ENCODE measurements at regions not wholly inside any gene's neighbourhood (a gene's known extent, or its start where the extent isn't known, plus 50 kb on each side); places are given as distances from the start of the nearest gene placed in this dataset.

DNA sequence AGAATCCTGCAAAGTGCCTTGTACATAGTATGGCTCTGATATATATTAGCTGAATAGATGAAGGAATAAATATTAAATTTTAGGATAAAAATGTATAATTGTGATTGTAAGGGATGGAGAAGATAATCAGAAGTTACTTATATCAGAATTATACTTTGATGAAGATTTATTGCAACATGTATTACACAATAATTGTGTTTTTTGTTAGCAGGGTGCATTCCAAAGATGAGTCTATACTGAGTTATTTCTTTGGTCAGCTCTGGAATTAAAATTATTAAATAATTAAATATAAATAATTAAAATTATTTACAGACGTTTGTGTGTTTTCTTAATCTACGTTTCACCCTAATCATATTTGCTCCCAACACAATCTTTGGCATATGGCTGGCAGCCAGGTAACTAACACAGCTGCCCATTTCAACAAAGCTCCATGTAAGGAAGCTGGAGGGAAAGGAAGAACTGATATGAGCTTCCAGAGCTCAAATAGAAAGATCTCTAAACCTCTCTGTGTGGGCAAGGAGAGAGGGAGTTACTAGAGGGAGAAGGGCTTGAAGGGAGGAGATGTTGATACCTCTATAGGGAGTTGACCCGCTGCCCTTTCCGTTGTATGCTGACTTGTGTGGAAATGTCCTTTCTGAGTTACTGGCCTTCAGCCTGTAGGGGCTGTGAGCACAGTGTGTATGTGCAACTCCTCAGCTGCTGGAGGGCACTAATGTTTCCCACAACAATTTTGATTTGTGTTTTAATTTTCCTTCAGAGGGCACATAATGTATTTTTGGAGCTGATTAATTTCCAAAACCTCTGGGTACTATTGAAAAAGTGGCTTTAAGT, 403.4 kb downstream of the MAN2A1 start:
- DNase-seq (ENCODE audit: low read depth in 1 of 2, low spot score in 2 of 2) = no peak
- no peaks in the 10 kb centered on the region for H3K4me1 ChIP-seq (replicated peaks)
- H3K27ac ChIP-seq = no peak overlapping the region

DNA sequence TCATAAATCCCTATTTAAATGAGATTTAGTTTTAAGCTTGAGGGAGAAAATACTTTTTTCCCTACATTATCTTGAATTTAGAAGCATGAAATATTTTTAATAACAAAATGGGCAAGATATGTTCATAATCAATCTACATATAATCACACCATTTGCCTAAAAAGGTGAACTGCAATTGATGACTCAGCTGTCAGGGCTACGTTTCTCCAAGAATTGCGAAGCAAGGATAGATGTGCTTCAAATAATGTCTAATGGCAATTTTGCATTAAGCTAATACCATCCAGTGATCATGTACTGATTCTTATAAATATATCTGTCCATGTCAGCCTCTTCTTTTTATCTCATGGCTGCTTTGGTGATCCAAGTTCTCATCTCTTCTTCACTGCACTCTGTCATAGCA, 404.4 kb downstream of the MAN2A1 start:
- H3K27me3 ChIP-seq (replicated peaks) = no peaks in the 10 kb centered on the region; the same call in 1 of the 2 replicates
- no peak overlapping the region for H3K4me3 ChIP-seq
- DNase-seq (ENCODE audit: low read depth in 1 of 2, low spot score in 2 of 2) = no peak
- H3K4me1 ChIP-seq (replicated peaks) = no peaks in the 10 kb centered on the region
- H3K9me3 ChIP-seq (replicated peaks) = no peaks in the 10 kb centered on the region
- no peak overlapping the region for H3K27ac ChIP-seq
- H3K36me3 ChIP-seq = no peaks in the 10 kb centered on the region

More for the DNA sequence above, 403.4 kb downstream of the MAN2A1 start:
- Histone ChIP-seq H3K27me3 (replicated peaks) (no peaks in the 10 kb centered on the region; the same call in 1 of the 2 replicates), H3K4me3 (no peak overlapping the region), H3K9me3 (replicated peaks) (no peaks in the 10 kb centered on the region), H3K36me3 (no peaks in the 10 kb centered on the region)

DNA sequence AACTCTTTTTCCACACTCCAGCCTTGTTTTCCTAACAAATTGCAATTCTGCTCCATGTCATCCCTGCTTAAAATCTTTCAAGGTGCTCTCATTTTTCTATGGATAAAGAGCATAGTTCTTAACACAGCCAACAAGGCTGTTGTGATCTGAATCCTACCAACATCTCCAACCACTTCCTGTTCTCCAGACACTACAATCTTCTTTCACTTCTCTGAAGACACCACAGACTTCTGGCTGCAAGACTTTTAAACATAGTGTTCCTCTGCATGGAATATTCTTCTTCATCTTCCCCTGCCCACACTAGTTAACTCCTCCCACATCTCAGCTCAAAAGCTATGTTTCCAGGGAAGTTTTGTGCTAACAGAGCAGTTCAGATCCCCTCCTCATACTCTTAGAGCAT, 404.8 kb downstream of the MAN2A1 start:
- no peaks in the 10 kb centered on the region for H3K9me3 ChIP-seq (replicated peaks)
- no peaks in the 10 kb centered on the region for H3K36me3 ChIP-seq
- H3K4me1 ChIP-seq (replicated peaks) = no peaks in the 10 kb centered on the region
- DNase-seq (ENCODE audit: low read depth in 1 of 2, low spot score in 2 of 2) = no peak
- no peaks in the 10 kb centered on the region; the same call in 1 of the 2 replicates for H3K27me3 ChIP-seq (replicated peaks)
- no peak overlapping the region for H3K27ac ChIP-seq
- no peak overlapping the region for H3K4me3 ChIP-seq

DNA sequence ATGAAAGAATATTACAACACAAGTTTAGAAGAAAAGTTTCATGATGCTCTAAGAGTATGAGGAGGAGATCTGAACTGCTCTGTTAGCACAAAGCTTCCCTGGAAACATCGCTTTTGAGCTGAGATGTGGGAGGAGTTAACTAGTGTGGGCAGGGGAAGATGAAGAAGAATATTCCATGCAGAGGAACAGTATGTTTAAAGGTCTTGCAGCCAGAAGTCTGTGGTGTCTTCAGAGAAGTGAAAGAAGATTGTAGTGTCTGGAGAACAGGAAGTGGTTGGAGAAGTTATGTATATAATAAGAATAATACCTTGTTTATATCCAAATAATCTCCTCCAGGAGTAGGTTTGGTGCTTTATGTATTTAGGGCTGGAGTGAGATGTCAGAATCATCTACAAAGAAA, 406.7 kb downstream of the MAN2A1 start:
- no peaks in the 10 kb centered on the region; the same call in 1 of the 2 replicates for H3K27me3 ChIP-seq (replicated peaks)
- no peak for DNase-seq (ENCODE audit: low read depth in 1 of 2, low spot score in 2 of 2)

DNA sequence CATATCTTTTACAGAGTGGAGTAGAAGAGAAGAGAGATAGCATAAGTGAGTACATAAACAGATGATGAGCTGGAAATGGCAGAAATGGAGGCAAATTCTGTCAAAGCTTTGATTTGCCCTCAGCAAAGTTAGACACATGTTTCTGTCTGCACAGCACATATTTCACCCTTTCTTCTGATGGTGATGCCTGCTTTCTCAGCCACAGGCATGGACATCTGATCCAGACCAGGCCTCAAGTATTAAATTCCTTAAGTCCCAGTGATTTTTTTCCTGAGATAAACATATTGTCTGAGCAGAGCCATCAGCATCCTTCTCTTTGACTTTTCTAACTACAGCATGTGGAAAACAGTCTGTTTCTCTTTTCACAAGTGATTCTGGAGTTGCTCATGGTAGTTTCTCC, 409.8 kb downstream of the MAN2A1 start:
- H3K36me3 ChIP-seq = no peaks in the 10 kb centered on the region
- DNase-seq (ENCODE audit: low read depth in 1 of 2, low spot score in 2 of 2) = no peak
- no peaks in the 10 kb centered on the region; the same call in 1 of the 2 replicates for H3K27me3 ChIP-seq (replicated peaks)
- no peaks in the 10 kb centered on the region for H3K9me3 ChIP-seq (replicated peaks)
- no peak overlapping the region for H3K4me3 ChIP-seq
- no peaks in the 10 kb centered on the region for H3K4me1 ChIP-seq (replicated peaks)
- H3K27ac ChIP-seq = no peak overlapping the region

More for the DNA sequence above, 406.7 kb downstream of the MAN2A1 start:
- H3K4me1 ChIP-seq (replicated peaks) = no peaks in the 10 kb centered on the region
- H3K4me3 ChIP-seq = no peak overlapping the region
- H3K9me3 ChIP-seq (replicated peaks) = no peaks in the 10 kb centered on the region
- no peaks in the 10 kb centered on the region for H3K36me3 ChIP-seq
- H3K27ac ChIP-seq = no peak overlapping the region

DNA sequence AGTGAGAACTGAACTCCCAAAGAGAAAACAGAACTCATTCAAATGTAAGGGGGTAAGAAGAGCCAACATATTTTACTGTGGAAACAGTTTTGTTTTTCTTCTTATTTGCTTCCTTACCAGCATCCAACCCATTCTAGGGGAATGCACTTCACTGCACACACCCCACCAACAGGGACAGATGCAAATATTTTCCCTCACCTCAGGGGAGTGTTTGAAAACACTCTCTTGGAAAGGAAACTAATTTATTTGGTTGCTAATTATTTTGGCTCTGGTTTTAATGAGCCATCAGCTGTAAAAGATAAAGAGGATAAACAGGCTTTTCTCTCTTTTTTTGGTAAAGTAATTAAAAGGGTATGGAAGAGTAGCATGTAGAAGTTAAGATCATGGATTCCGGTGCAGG, 413.4 kb downstream of the MAN2A1 start:
- DNase-seq (ENCODE audit: low read depth in 1 of 2, low spot score in 2 of 2) = no peak
- Histone ChIP-seq H3K4me1 (replicated peaks) (no peaks in the 10 kb centered on the region), H3K36me3 (no peaks in the 10 kb centered on the region), H3K27me3 (replicated peaks) (no peaks in the 10 kb centered on the region; the same call in 1 of the 2 replicates), H3K27ac (no peak overlapping the region), H3K9me3 (replicated peaks) (no peaks in the 10 kb centered on the region), H3K4me3 (no peak overlapping the region)

DNA sequence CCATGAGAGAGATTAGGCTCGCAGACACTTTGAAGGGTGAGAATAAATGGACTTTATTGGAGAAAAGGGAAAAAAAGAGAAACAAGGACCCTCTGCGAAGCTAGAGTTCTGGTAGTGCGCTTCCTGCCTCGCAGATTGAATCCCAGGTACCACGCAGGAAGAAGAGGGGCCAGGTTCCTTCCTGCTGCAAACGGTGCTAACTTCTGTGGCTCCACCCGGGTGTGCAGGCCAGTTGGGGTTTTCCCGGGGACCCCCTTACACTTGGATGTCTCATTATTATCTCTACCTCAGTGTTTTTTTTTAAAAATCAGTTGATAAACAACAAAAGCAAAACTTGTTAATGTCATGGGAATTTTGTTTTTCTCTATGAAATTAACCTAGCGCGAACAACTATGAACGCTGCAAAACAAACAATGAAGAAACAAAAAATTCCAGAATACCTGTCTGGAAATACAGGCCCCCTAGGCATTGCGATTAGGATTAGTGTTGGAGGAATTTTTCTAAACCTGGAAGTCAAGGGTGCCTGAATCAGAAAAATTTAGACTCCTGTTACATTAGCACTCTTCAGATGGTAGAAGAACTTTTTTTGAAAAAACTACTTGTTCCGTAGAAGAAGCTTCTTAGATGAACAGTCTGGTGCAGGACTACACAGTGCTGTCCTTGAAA, 414.5 kb downstream of the MAN2A1 start:
- no peak overlapping the region for H3K27ac ChIP-seq
- H3K27me3 ChIP-seq (replicated peaks) = no peaks in the 10 kb centered on the region; the same call in 1 of the 2 replicates
- H3K4me1 ChIP-seq (replicated peaks) = no peaks in the 10 kb centered on the region
- no peaks in the 10 kb centered on the region for H3K9me3 ChIP-seq (replicated peaks)
- H3K4me3 ChIP-seq = no peak overlapping the region
- no peaks in the 10 kb centered on the region for H3K36me3 ChIP-seq
- DNase-seq (ENCODE audit: low read depth in 1 of 2, low spot score in 2 of 2) = no peak

DNA sequence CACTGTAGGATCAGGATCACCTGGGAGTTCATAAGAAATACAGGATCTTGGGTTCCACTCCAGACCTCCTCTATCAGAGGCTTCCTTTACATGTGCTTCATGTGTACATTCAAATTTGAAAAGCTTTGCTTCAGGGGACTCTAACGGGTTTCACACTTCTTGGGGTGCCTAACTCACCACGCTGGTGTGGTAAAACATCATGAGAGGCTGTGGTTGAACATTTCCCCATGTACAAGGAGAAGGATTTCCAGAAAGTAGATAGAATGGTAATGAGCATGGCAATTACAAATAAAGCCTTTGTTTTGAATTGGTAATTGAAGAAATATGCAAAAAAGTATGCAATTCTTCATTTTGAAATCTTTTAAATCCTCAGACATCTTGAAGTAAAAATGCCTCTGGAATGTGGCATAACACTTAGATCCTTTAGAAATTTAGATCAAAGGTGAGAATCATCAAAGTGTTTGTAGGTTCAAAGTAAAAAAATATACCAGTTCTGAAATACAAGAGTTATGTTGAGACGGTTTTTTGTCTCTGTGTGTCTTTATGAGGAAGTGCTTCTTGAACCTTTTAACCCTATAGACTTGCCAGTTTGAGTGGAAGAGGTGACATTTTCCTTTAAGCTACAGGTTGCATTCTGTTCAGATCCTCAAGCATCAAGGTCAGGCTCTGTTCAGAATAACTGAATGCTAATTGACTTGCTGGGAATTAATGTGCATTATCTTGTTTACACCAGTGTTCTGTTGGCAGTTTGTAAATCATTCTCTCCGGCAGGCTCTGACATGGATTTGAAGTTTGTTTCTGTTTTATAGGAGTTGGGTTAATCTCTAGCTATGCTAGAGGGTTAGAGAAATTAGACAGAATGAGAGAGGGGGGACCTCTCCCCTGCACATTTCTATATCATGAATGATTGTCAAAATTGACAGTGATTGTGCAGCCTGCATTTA, 415.3 kb downstream of the MAN2A1 start:
- no peaks in the 10 kb centered on the region for H3K9me3 ChIP-seq (replicated peaks)
- H3K4me3 ChIP-seq = no peak overlapping the region
- H3K4me1 ChIP-seq (replicated peaks) = no peaks in the 10 kb centered on the region
- no peak for DNase-seq (ENCODE audit: low read depth in 1 of 2, low spot score in 2 of 2)
- no peak overlapping the region for H3K27ac ChIP-seq
- no peaks in the 10 kb centered on the region; the same call in 1 of the 2 replicates for H3K27me3 ChIP-seq (replicated peaks)
- H3K36me3 ChIP-seq = no peaks in the 10 kb centered on the region

DNA sequence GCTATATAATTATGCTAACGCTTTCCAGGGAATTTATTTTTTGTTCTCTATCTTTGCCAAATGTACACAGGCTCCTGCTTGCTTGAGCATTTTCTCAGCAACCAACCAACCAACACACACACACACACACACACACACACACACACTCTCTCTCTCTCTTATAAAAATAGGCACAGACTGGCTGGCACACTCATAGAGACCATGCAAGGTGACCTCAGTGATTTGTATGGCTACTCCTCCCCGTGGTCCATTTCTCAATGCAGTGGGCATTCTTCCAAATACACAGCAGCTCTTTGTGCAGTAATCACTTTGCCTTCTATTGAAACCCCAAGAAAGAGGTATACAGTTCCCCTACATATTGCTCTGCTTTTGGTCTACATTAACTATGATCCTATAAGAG, 416.0 kb downstream of the MAN2A1 start:
- no peaks in the 10 kb centered on the region for H3K4me1 ChIP-seq (replicated peaks)
- H3K27ac ChIP-seq = no peak overlapping the region
- H3K4me3 ChIP-seq = no peak overlapping the region
- no peaks in the 10 kb centered on the region for H3K36me3 ChIP-seq
- no peak for DNase-seq (ENCODE audit: low read depth in 1 of 2, low spot score in 2 of 2)
- H3K27me3 ChIP-seq (replicated peaks) = no peaks in the 10 kb centered on the region; the same call in 1 of the 2 replicates
- H3K9me3 ChIP-seq (replicated peaks) = no peaks in the 10 kb centered on the region

DNA sequence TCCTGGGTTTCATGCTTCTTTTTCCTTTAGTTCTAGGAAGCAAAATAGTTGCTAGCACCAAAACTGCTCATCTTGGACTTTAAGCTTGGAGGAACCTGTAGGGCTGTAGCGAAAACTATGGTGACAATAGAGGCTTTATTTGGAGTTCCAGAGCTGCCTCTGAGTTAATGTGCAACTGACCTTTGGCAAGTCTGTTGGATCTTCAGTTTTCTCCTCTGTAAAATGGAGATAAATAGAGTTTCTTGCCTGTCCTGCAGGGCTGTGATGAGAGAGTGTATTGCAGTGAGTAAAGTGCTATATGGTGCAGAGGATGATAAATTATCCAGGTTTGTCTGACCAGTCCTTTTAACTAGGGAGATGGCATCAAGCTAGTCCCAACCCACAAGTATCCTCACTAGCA, 417.0 kb downstream of the MAN2A1 start:
- no peaks in the 10 kb centered on the region for H3K4me1 ChIP-seq (replicated peaks)
- H3K36me3 ChIP-seq = no peaks in the 10 kb centered on the region
- DNase-seq (ENCODE audit: low read depth in 1 of 2, low spot score in 2 of 2) = no peak
- no peak overlapping the region for H3K27ac ChIP-seq
- no peaks in the 10 kb centered on the region for H3K9me3 ChIP-seq (replicated peaks)
- H3K4me3 ChIP-seq = no peak overlapping the region
- no peaks in the 10 kb centered on the region; the same call in 1 of the 2 replicates for H3K27me3 ChIP-seq (replicated peaks)

DNA sequence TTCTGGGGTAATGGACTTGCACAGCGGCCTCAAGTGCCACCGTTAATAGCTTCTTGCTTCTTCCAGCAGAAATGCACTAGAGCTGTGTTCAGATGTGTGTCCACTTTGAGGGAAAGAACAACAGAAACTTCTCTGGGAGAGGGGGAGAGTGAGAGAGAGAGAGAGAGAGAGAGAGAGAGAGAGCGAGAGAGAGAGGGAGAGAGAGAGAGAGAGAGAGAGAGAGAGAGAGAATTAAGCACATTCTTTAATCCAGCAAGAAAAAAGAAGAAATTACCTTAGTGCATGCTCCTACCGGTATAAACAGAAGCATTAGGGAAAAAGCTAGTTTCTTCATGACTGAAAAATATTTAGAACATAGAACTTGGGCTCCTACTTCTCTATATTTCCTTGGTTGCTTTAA, 418.8 kb downstream of the MAN2A1 start:
- no peak for DNase-seq (ENCODE audit: low read depth in 1 of 2, low spot score in 2 of 2)
- Histone ChIP-seq H3K4me1 (replicated peaks) (no peaks in the 10 kb centered on the region), H3K27ac (no peak overlapping the region), H3K27me3 (replicated peaks) (no peaks in the 10 kb centered on the region), H3K36me3 (no peaks in the 10 kb centered on the region), H3K9me3 (replicated peaks) (no peaks in the 10 kb centered on the region), H3K4me3 (no peak overlapping the region)

DNA sequence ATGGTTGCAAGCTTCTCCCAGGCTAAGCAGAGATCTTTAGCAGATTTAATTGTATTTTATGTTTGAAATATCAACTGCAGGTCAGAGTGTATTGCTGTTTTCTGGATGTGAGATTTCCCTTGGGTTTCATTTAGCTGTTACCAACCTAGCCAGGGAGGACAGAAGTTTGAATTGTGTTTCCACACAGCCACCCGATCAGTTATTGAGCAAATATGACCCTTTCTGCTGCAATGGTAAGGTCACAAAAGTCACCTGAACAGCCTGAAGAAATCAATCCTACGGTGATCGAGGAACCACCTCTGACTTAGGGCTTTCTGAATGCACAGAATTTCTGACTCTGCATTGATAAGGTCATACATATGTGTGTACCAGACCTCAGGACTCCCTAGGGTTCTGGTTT, 419.9 kb downstream of the MAN2A1 start:
- Histone ChIP-seq H3K27ac (no peak overlapping the region), H3K9me3 (replicated peaks) (no peaks in the 10 kb centered on the region), H3K4me1 (replicated peaks) (no peaks in the 10 kb centered on the region), H3K4me3 (no peak overlapping the region), H3K36me3 (no peaks in the 10 kb centered on the region), H3K27me3 (replicated peaks) (no peaks in the 10 kb centered on the region)
- DNase-seq (ENCODE audit: low read depth in 1 of 2, low spot score in 2 of 2) = no peak

DNA sequence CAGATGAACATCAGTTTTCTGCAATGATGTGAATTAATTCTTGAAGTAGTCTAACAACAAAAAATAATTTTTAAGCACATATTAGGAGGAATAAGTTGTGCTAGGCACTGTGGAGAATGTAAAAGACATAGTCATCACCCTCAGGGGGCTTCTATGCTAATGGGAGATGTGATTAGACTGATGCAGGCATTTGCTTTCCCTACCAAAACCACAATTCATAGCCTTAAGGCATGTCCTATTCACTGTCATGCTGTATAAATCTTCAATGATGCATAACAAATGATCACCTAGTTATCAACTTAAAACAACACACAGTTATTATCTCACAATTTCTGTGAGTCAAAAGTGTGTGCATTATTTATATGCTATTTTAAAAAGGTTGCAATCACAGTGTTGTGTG, 422.6 kb downstream of the MAN2A1 start:
- Histone ChIP-seq H3K4me3 (no peak overlapping the region), H3K9me3 (replicated peaks) (no peaks in the 10 kb centered on the region), H3K27me3 (replicated peaks) (no peaks in the 10 kb centered on the region), H3K4me1 (replicated peaks) (no peaks in the 10 kb centered on the region), H3K36me3 (no peaks in the 10 kb centered on the region), H3K27ac (no peak overlapping the region)
- no peak for DNase-seq (ENCODE audit: low read depth in 1 of 2, low spot score in 2 of 2)

All from SJSA1 (cell line).